HFFc6 (cell line): ENCODE measurements at regions not wholly inside any gene's neighbourhood (a gene's known extent, or its start where the extent isn't known, plus 50 kb on each side); places are given as distances from the start of the nearest gene placed in this dataset.

Experiments
- DNase-seq: peaks from one replicate; pipeline ENCODE4 v3.0.0-alpha.2; 2018
- H3K27ac Mint-ChIP-seq: 2 replicates; pipeline ENCODE4 v1.8.0; 2020; ENCODE audit warnings: mild to moderate bottlenecking, mixed read lengths
- H3K27me3 Mint-ChIP-seq: 2 replicates; pipeline ENCODE4 v1.8.0; 2021; ENCODE audit warnings: mild to moderate bottlenecking, moderate library complexity, mixed read lengths; ENCODE audit not compliant: insufficient read depth
- H3K36me3 Mint-ChIP-seq: 2 replicates; pipeline ENCODE4 v1.8.0; 2021; ENCODE audit warnings: low read depth, mixed read lengths
- H3K4me1 Mint-ChIP-seq: 2 replicates; pipeline ENCODE4 v1.8.0; 2020; ENCODE audit warnings: low read depth, mixed read lengths
- H3K4me3 Mint-ChIP-seq: 2 replicates; pipeline ENCODE4 v1.8.0; 2020; ENCODE audit warnings: mild to moderate bottlenecking, moderate library complexity, mixed read lengths
- H3K9me3 Mint-ChIP-seq: 2 replicates; pipeline ENCODE4 v1.8.0; 2020; ENCODE audit warnings: mild to moderate bottlenecking, mixed read lengths
- TF ChIP-seq, protein P1 (sequence below): fragments of 200-600 bp; sonication (generic); IDR thresholded peaks from 2 replicates; pipeline ENCODE4 v1.5.0; 2021; ENCODE audit warnings: antibody characterized with exemption, mild to moderate bottlenecking

DNA sequence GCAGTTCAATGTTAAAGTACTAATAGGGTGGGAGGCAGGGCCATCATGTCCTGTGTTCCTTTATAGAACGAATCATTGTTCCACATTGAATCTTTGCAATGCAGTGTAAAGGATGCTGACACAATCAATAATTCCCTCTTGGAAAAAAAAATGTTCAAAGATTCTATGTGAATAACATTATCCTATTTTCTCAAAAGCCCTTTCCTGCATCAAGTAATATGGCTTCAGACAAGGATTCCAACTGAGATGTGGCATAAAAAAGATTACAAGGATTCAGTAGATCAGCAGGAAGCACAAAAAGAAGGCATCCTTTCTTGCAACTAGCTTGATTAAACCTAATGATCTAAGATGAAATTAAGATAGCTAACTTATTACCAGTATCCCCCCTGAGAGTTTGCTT is 454.0 kb upstream of the CADM2 start:
- no peaks in the 10 kb centered on the region for H3K36me3 Mint-ChIP-seq
- H3K4me1 Mint-ChIP-seq, result no peaks in the 10 kb centered on the region
- H3K27me3 Mint-ChIP-seq, result peaks cover 1% of the 10 kb centered on the region; the same call in 1 of the 2 replicates
- H3K4me3 Mint-ChIP-seq, result no peak overlapping the region
- no peak for DNase-seq
- TF ChIP-seq, protein P1, sequence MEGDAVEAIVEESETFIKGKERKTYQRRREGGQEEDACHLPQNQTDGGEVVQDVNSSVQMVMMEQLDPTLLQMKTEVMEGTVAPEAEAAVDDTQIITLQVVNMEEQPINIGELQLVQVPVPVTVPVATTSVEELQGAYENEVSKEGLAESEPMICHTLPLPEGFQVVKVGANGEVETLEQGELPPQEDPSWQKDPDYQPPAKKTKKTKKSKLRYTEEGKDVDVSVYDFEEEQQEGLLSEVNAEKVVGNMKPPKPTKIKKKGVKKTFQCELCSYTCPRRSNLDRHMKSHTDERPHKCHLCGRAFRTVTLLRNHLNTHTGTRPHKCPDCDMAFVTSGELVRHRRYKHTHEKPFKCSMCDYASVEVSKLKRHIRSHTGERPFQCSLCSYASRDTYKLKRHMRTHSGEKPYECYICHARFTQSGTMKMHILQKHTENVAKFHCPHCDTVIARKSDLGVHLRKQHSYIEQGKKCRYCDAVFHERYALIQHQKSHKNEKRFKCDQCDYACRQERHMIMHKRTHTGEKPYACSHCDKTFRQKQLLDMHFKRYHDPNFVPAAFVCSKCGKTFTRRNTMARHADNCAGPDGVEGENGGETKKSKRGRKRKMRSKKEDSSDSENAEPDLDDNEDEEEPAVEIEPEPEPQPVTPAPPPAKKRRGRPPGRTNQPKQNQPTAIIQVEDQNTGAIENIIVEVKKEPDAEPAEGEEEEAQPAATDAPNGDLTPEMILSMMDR, result no peak
- H3K27ac Mint-ChIP-seq, result no peak overlapping the region
- peaks cover 31% of the 10 kb centered on the region for H3K9me3 Mint-ChIP-seq

DNA sequence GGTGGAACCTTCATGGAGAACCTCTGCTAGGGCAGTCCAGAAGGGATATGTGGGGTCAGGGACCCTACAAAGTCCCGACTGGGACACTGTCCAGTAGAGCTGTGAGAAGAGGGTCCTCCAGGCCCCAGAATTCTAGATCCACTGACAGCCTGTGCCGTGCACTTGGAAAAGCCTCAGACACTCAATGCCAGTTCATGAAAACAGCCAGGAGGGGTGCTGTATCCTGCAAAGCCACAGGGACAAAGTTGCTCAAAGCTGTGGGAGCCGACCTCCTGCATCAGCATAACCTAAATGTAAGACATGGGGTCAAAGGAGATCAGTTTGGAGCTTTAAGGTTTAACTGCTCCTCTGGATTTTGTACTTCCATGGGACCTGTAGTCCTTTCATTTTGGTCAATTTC is 448.8 kb upstream of the CADM2 start:
- no peak overlapping the region for H3K4me3 Mint-ChIP-seq
- DNase-seq, result no peak
- no peak overlapping the region for H3K27ac Mint-ChIP-seq
- H3K27me3 Mint-ChIP-seq, result peaks cover 1% of the 10 kb centered on the region; the same call in 1 of the 2 replicates
- no peaks in the 10 kb centered on the region for H3K4me1 Mint-ChIP-seq
- TF ChIP-seq, protein P1, result no peak
- H3K36me3 Mint-ChIP-seq, result no peaks in the 10 kb centered on the region
- peaks cover 32% of the 10 kb centered on the region for H3K9me3 Mint-ChIP-seq

DNA sequence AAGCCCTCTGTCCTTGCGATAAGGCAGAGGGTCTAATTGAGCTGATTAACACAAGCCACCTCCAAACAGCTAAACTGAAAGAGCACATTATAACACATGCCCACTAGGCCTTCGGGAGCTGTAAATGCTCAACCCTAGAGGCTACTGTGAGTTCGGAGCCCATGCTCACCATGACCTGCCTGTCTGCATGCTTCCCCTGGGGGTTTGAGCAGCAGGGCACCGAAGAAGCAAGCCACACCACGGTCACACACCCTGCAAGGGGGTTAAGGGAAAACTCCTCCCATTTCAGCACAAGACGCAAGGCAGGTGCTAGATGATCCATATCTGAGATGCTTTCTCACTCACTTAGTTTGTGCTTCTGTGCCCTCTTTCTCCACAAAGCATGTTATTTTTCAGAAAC is 435.9 kb upstream of the CADM2 start:
- Mint-ChIP-seq H3K4me3 (no peak overlapping the region), H3K9me3 (peaks cover 34% of the 10 kb centered on the region), H3K36me3 (no peaks in the 10 kb centered on the region), H3K27ac (no peak overlapping the region), H3K27me3 (no peaks in the 10 kb centered on the region), H3K4me1 (no peaks in the 10 kb centered on the region)
- TF ChIP-seq, protein P1, result no peak
- no peak for DNase-seq

DNA sequence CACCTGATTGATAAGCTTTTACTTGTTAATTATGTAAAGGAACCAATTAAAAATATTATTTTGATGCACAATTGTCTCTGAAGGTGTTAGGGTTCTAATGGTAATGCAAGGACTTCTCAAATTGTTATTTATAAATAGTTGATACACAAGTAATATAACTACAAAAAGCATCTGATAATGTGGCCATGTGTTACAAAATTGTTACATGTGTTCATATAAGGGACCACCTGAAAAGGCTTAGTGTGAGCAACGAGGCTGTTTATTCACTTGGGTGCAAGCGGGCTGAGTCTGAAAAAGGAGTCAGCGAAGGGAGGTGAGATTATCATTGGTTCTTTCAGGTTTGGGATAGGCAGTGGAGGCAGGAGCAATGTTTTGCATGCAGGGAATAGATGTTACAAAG is 421.9 kb upstream of the CADM2 start:
- Mint-ChIP-seq H3K27me3 (no peaks in the 10 kb centered on the region), H3K4me1 (no peaks in the 10 kb centered on the region), H3K36me3 (peaks cover 5% of the 10 kb centered on the region; the same call in 1 of the 2 replicates), H3K27ac (no peak overlapping the region), H3K4me3 (no peak overlapping the region), H3K9me3 (peaks cover 35% of the 10 kb centered on the region)
- TF ChIP-seq, protein P1, result no peak
- DNase-seq, result no peak

DNA sequence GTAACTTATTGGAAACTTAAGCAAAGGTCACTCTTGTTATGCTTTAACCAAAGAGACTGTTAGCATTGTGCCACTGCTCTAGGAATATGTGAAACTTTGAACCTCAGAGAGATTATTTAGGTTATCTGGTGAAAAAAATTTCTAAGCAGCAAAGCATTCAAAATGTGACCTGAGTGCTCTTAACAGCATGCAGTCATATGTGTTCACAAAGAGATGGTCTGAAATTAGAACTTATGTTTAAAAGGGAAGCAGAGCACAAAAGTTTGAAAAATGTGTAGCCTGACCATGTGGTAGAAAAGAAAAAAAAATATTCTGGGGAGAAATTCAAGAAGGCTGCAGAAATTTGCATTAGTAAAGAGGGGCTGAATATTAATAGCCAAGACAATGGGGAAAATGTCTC is 420.2 kb upstream of the CADM2 start:
- TF ChIP-seq, protein P1, result no peak
- no peaks in the 10 kb centered on the region for H3K4me1 Mint-ChIP-seq
- no peaks in the 10 kb centered on the region for H3K36me3 Mint-ChIP-seq
- no peak for DNase-seq
- H3K9me3 Mint-ChIP-seq, result peaks cover 28% of the 10 kb centered on the region
- H3K4me3 Mint-ChIP-seq, result no peak overlapping the region
- H3K27me3 Mint-ChIP-seq, result no peaks in the 10 kb centered on the region
- no peak overlapping the region for H3K27ac Mint-ChIP-seq

DNA sequence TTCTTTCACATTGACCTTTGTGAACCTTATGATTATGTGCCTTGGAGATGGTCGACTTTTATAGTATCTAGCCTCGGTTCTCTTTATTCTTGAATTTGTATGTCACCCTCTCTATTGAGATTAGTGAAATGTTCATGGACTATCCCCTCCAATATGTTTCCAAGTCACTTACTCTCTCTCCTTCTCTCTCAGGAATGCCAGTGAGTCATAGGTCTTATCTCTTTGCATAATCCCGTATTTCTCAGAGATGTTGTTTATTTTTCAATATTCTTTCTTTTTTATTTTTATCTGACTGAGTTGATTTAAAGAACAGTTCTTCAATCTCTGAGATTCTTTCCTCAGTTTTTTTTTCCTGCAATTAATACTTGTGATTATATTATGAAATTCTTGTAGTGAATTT is 411.6 kb upstream of the CADM2 start:
- Mint-ChIP-seq H3K27me3 (no peaks in the 10 kb centered on the region), H3K27ac (no peak overlapping the region), H3K4me1 (no peaks in the 10 kb centered on the region), H3K9me3 (peaks cover 13% of the 10 kb centered on the region; the same call in 1 of the 2 replicates), H3K36me3 (no peaks in the 10 kb centered on the region), H3K4me3 (no peak overlapping the region)
- TF ChIP-seq, protein P1, result no peak
- no peak for DNase-seq
